ENCODE measurements at regions not wholly inside any gene's neighbourhood (a gene's known extent, or its start where the extent isn't known, plus 50 kb on each side); places are given as distances from the start of the nearest gene placed in this dataset.

DNA sequence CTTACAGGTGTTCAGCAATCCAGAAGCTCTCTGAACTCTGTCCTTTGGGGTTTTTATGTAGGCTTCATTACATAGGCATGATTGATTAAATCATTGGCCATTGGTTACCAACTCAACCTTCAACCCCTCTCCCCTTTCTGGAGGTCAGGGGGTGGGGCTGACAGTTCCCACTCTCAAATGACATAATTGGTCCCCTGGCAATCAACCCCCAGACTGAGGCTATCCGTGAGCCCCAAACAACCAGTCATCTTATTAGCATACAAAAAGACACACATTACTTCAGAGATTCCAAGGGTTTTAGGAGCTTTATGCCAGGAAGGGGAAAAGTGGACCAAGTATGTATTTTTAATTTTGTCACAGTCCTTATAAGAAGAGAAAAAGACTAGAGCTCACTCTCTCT is 92.1 kb downstream of the ZNF467 start:
- TF ChIP-seq, protein P1, sequence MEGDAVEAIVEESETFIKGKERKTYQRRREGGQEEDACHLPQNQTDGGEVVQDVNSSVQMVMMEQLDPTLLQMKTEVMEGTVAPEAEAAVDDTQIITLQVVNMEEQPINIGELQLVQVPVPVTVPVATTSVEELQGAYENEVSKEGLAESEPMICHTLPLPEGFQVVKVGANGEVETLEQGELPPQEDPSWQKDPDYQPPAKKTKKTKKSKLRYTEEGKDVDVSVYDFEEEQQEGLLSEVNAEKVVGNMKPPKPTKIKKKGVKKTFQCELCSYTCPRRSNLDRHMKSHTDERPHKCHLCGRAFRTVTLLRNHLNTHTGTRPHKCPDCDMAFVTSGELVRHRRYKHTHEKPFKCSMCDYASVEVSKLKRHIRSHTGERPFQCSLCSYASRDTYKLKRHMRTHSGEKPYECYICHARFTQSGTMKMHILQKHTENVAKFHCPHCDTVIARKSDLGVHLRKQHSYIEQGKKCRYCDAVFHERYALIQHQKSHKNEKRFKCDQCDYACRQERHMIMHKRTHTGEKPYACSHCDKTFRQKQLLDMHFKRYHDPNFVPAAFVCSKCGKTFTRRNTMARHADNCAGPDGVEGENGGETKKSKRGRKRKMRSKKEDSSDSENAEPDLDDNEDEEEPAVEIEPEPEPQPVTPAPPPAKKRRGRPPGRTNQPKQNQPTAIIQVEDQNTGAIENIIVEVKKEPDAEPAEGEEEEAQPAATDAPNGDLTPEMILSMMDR (IDR thresholded peaks at IDR 0.05) = no peak
- TF ChIP-seq RELA (CRISPR knock-in tag; IDR thresholded peaks at IDR 0.05; ENCODE audit: borderline replicate concordance) = no peak
- TF ChIP-seq CREB1 (CRISPR knock-in tag; IDR thresholded peaks at IDR 0.05) = no peak
